ENCODE measurements at regions not wholly inside any gene's neighbourhood (a gene's known extent, or its start where the extent isn't known, plus 50 kb on each side); places are given as distances from the start of the nearest gene placed in this dataset.

GRCh38 chr5:152303841-152304240, 101.2 kb downstream of the NMUR2 start:
- TF ChIP-seq POLR2AphosphoS5 (IDR thresholded peaks at IDR 0.05) (no peak), CTCF (IDR thresholded peaks at IDR 0.05) (no peak)
